ENCODE measurements at regions not wholly inside any gene's neighbourhood (a gene's known extent, or its start where the extent isn't known, plus 50 kb on each side); places are given as distances from the start of the nearest gene placed in this dataset.

GRCh38 chr21:36555199-36555800, 75.4 kb upstream of the CLDN14 start:
- DNase-seq: no peak

- DNase-seq: no peak
Measured at GRCh38 chr21:36557316-36557715, 77.4 kb upstream of the CLDN14 start.

- DNase-seq: no peak
Measured at GRCh38 chr21:36560933-36561575, 81.1 kb upstream of the CLDN14 start.

GRCh38 chr21:36563341-36563926, 83.5 kb upstream of the CLDN14 start:
- no peak for DNase-seq

GRCh38 chr21:36564647-36565046, 84.7 kb upstream of the CLDN14 start:
- DNase-seq: no peak

GRCh38 chr21:36565540-36565939, 85.6 kb upstream of the CLDN14 start:
- DNase-seq: no peak

- DNase-seq: no peak
Measured at GRCh38 chr21:36566644-36567043, 86.7 kb upstream of the CLDN14 start.

GRCh38 chr21:36567216-36567885, 87.4 kb upstream of the CLDN14 start:
- DNase-seq: no peak

GRCh38 chr21:36569511-36569910, 89.6 kb upstream of the CLDN14 start:
- DNase-seq: no peak

GRCh38 chr21:36571556-36571955, 91.6 kb upstream of the CLDN14 start:
- DNase-seq: no peak

- no peak for DNase-seq
Measured at GRCh38 chr21:36572039-36572438, 92.1 kb upstream of the CLDN14 start.

GRCh38 chr21:36575306-36575705, 95.4 kb upstream of the CLDN14 start:
- DNase-seq: no peak

GRCh38 chr21:36576441-36576840, 96.5 kb upstream of the CLDN14 start:
- DNase-seq: no peak

GRCh38 chr21:36579898-36580297, 100.0 kb upstream of the CLDN14 start:
- no peak for DNase-seq

GRCh38 chr21:36582271-36582670, 102.3 kb upstream of the CLDN14 start:
- DNase-seq: no peak

GRCh38 chr21:36583591-36583990, 103.7 kb upstream of the CLDN14 start:
- DNase-seq: no peak

- DNase-seq: no peak
Measured at GRCh38 chr21:36584980-36585940, 105.3 kb upstream of the CLDN14 start.

GRCh38 chr21:36587388-36587787, 107.5 kb upstream of the CLDN14 start:
- no peak for DNase-seq

- no peak for DNase-seq
Measured at GRCh38 chr21:36589352-36589971, 109.5 kb upstream of the SIM2 start.

- DNase-seq: no peak
Measured at GRCh38 chr21:36591326-36591970, 107.5 kb upstream of the SIM2 start.

- no peak for DNase-seq
Measured at GRCh38 chr21:36596174-36596573, 102.7 kb upstream of the SIM2 start.

GRCh38 chr21:36601362-36601761, 97.6 kb upstream of the SIM2 start:
- no peak for DNase-seq
